ACC112 (cell line): ENCODE measurements at regions not wholly inside any gene's neighbourhood (a gene's known extent, or its start where the extent isn't known, plus 50 kb on each side); places are given as distances from the start of the nearest gene placed in this dataset.
"Not testable (repeated sequence)": the region's sequence is repeated elsewhere in the genome, so short reads cannot be mapped to it uniquely, and the experiment has no call there.

ENCODE experiments used
- H2AFZ ChIP-seq: fragments of 200-600 bp; sonication (generic); one replicate; pipeline ENCODE4 v1.6.0; 2017; ENCODE audit warnings: antibody characterized with exemption, low read length; ENCODE audit not compliant: unreplicated experiment
- H3K27ac ChIP-seq: fragments of 200-600 bp; sonication (generic); 2 replicates; pipeline ENCODE4 v1.5.1; 2014; ENCODE audit warnings: low read depth, mild to moderate bottlenecking, antibody characterized with exemption, low read length, moderate library complexity
- H3K27me3 ChIP-seq: fragments of 200-600 bp; sonication (generic); 2 replicates; pipeline ENCODE4 v1.6.1; 2014; ENCODE audit warnings: mild to moderate bottlenecking, antibody characterized with exemption, low read length, moderate library complexity, mixed read lengths; ENCODE audit not compliant: insufficient read depth
- H3K36me3 ChIP-seq: fragments of 200-600 bp; sonication (generic); 2 replicates; pipeline ENCODE4 v1.6.1; 2016; ENCODE audit warnings: mild to moderate bottlenecking, antibody characterized with exemption, low read length, moderate library complexity, mixed read lengths; ENCODE audit not compliant: insufficient read depth
- H3K4me1 ChIP-seq: fragments of 200-600 bp; sonication (generic); one replicate; pipeline ENCODE4 v1.6.1; 2016; ENCODE audit warnings: low read length, mixed read lengths; ENCODE audit not compliant: insufficient read depth, unreplicated experiment, control insufficient read depth
- H3K4me3 ChIP-seq: fragments of 200-600 bp; sonication (generic); 2 replicates; pipeline ENCODE4 v1.5.1; 2014; ENCODE audit warnings: mild to moderate bottlenecking, low read depth, low read length
- H3K79me2 ChIP-seq: fragments of 200-600 bp; sonication (generic); one replicate; pipeline ENCODE4 v1.6.0; 2016; ENCODE audit warnings: low read length; ENCODE audit not compliant: control insufficient read depth, unreplicated experiment, insufficient read depth

- no peak overlapping the region for H3K27ac ChIP-seq
- H3K79me2 ChIP-seq, result no peaks in the 10 kb centered on the region
- no peak overlapping the region for H2AFZ ChIP-seq
- no peaks in the 10 kb centered on the region for H3K27me3 ChIP-seq
- no peak overlapping the region for H3K4me3 ChIP-seq
- no peaks in the 10 kb centered on the region for H3K36me3 ChIP-seq
- no peaks in the 10 kb centered on the region for H3K4me1 ChIP-seq
Observed at GRCh38 chr1:193905288-193906085, 719.1 kb upstream of the B3GALT2 start.

GRCh38 chr1:193891788-193892187 is 705.4 kb upstream of the B3GALT2 start:
- no peak overlapping the region for H3K4me3 ChIP-seq
- no peaks in the 10 kb centered on the region for H3K4me1 ChIP-seq
- H3K27ac ChIP-seq, result no peak overlapping the region
- H3K79me2 ChIP-seq, result no peaks in the 10 kb centered on the region
- no peak overlapping the region for H2AFZ ChIP-seq
- H3K36me3 ChIP-seq, result no peaks in the 10 kb centered on the region
- no peaks in the 10 kb centered on the region for H3K27me3 ChIP-seq

GRCh38 chr1:193890935-193891334 is 704.5 kb upstream of the B3GALT2 start:
- Histone ChIP-seq H3K27ac (no peak overlapping the region), H3K4me1 (no peaks in the 10 kb centered on the region), H3K36me3 (no peaks in the 10 kb centered on the region), H3K27me3 (no peaks in the 10 kb centered on the region), H3K79me2 (no peaks in the 10 kb centered on the region), H3K4me3 (no peak overlapping the region), H2AFZ (no peak overlapping the region)

- Histone ChIP-seq H2AFZ (no peak overlapping the region), H3K36me3 (no peaks in the 10 kb centered on the region), H3K4me1 (no peaks in the 10 kb centered on the region), H3K79me2 (no peaks in the 10 kb centered on the region), H3K4me3 (no peak overlapping the region), H3K27me3 (no peaks in the 10 kb centered on the region), H3K27ac (no peak overlapping the region)
Observed at GRCh38 chr1:193884848-193885558, 698.6 kb upstream of the B3GALT2 start.

GRCh38 chr1:193877920-193878319 is 691.5 kb upstream of the B3GALT2 start:
- not testable (repeated sequence) for H3K79me2 ChIP-seq, H3K27me3 ChIP-seq, H3K4me3 ChIP-seq, H3K27ac ChIP-seq, H2AFZ ChIP-seq, H3K36me3 ChIP-seq, H3K4me1 ChIP-seq

- H3K36me3 ChIP-seq, result no peaks in the 10 kb centered on the region
Observed at GRCh38 chr1:193868425-193868824, 682.0 kb upstream of the B3GALT2 start.

DNA sequence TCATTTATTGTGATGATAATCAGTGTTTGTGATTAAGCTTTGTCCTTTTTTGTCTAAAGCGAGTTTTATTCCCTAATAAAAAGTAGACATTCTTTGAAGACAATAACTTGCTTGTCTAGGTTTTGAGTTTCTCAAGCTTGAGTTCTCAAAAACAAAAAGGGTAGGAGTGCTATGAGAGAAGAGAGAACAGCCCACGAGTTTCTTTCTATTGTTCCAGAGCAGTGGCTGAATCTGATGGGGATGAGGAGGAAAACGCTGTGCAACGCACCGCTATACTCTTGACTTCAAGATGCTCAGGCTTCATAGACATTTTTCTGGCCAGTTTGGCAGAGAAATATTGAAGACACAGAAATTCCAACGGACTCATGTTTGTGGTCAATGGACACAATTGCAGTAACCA is 669.8 kb upstream of the B3GALT2 start:
- no peaks in the 10 kb centered on the region for H3K79me2 ChIP-seq
- no peaks in the 10 kb centered on the region for H3K4me1 ChIP-seq
- no peak overlapping the region for H3K4me3 ChIP-seq
- H3K36me3 ChIP-seq, result no peaks in the 10 kb centered on the region
- no peaks in the 10 kb centered on the region for H3K27me3 ChIP-seq
- H3K27ac ChIP-seq, result no peak overlapping the region
- H2AFZ ChIP-seq, result no peak overlapping the region

More at GRCh38 chr1:193868425-193868824, 682.0 kb upstream of the B3GALT2 start:
- Histone ChIP-seq H2AFZ (no peak overlapping the region), H3K27me3 (no peaks in the 10 kb centered on the region), H3K4me3 (no peak overlapping the region), H3K27ac (no peak overlapping the region), H3K79me2 (no peaks in the 10 kb centered on the region), H3K4me1 (no peaks in the 10 kb centered on the region)

DNA sequence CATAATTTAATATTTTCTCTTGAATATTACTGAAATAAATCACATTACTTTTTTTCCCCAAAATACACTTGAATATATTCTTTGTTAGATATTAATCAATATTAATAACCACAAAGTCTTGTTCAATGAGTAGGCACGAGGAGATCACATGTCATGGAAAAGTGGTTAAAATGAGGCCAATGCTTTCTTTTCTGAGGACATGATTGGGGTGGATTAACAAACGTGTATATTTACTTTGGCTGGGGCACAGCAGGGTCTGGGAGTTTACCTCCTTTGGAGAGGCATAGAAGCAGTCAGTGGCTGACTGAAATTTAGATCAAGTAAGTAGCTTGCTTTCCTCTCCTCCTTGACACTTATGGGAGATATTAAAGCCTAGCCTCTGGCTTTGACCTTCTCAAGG is 664.3 kb upstream of the B3GALT2 start:
- H3K79me2 ChIP-seq, result no peaks in the 10 kb centered on the region
- no peaks in the 10 kb centered on the region for H3K36me3 ChIP-seq
- H3K4me3 ChIP-seq, result no peak overlapping the region
- no peaks in the 10 kb centered on the region for H3K27me3 ChIP-seq
- H3K27ac ChIP-seq, result no peak overlapping the region
- no peak overlapping the region for H2AFZ ChIP-seq
- H3K4me1 ChIP-seq, result no peaks in the 10 kb centered on the region

GRCh38 chr1:193846876-193847604 is 660.6 kb upstream of the B3GALT2 start:
- no peak overlapping the region for H3K4me3 ChIP-seq
- no peaks in the 10 kb centered on the region for H3K79me2 ChIP-seq
- H3K36me3 ChIP-seq, result no peaks in the 10 kb centered on the region
- no peaks in the 10 kb centered on the region for H3K27me3 ChIP-seq
- H3K27ac ChIP-seq, result no peak overlapping the region
- H3K4me1 ChIP-seq, result no peaks in the 10 kb centered on the region
- no peak overlapping the region for H2AFZ ChIP-seq

DNA sequence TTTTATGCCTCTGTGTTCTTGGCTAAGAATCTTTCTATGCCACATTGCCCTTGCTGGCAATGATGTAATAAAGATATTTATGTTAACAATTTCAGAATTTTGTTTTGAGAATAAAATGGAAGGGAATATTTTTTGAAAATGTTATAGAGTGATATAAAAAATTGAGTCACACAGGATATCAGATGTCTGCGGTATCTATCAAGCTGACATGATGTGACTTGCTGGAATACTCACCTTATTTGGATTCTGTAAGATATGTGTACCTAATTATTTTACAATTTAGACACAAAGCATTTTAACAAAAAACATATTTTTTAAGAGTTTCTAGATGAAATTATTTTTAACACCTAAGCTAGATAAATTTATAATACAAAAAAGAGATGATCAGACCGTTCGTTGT is 660.0 kb upstream of the B3GALT2 start:
- Histone ChIP-seq H3K4me1 (no peaks in the 10 kb centered on the region), H2AFZ (no peak overlapping the region), H3K79me2 (no peaks in the 10 kb centered on the region), H3K4me3 (no peak overlapping the region), H3K27me3 (no peaks in the 10 kb centered on the region), H3K27ac (no peak overlapping the region), H3K36me3 (no peaks in the 10 kb centered on the region)
